ENCODE measurements at regions not wholly inside any gene's neighbourhood (a gene's known extent, or its start where the extent isn't known, plus 50 kb on each side); places are given as distances from the start of the nearest gene placed in this dataset.

DNA sequence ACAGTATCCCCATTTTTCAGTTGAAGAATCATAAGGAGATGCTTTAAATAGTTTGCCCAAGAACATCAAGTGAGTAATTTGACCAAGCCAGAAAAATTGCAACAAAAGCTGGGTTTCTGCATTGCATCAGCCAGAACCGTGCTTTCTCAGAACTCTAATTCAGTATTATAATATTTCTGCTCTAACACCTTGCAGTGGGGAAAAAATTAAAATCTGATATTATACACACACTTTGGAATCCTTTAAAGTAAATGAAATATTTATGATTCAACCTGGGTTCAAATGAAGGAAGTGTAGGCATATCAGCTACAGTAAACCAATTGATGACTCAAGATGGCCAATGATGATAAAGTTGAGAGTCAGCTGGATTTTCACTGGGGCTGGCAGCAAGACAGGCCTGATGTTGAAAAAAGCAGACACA lies 387.6 kb upstream of the ZFP42 start:
- Mint-ChIP-seq H3K27me3 (ENCODE audit: low read depth in 3 of 3) (peaks cover 0 to 4% (median 0%) of the 10 kb centered on the region in 3 donors), H3K4me1 (no peaks in the 10 kb centered on the region), H3K27ac (peak overlapping the region in 1 of 7 donors; percentile 23), H3K36me3 (no peaks in the 10 kb centered on the region), H3K4me3 (no peak overlapping the region), H3K9me3 (peaks cover 0 to 2% (median 0%) of the 10 kb centered on the region in 7 donors)
- TF ChIP-seq CTCF (IDR thresholded peaks at IDR 0.05) = no peak
- Histone ChIP-seq H3K79me2 (ENCODE audit: insufficient read depth, low read length) (no peaks in the 10 kb centered on the region), H2AFZ (ENCODE audit: insufficient read depth, low read depth, low read length, poor library complexity, severe bottlenecking) (no peak overlapping the region), H3K4me3 (replicated peaks in 1 of 3; ENCODE audit: low read depth in 2 of 3, low read length in 3 of 3) (no peak overlapping the region), H3K27ac (ENCODE audit: low read depth in 1 of 2, low read length in 2 of 2) (no peak overlapping the region), H3K4me1 (ENCODE audit: control insufficient read depth in 1 of 2, insufficient read depth in 2 of 2, low read length in 2 of 2) (no peaks in the 10 kb centered on the region), H4K20me1 (ENCODE audit: insufficient read depth, low read length) (no peaks in the 10 kb centered on the region), H3K9me3 (replicated peaks in 1 of 2; ENCODE audit: control insufficient read depth in 1 of 2, insufficient read depth in 1 of 2, low read length in 2 of 2) (no peaks in the 10 kb centered on the region), H3K9ac (ENCODE audit: insufficient read depth, low read length, poor library complexity, severe bottlenecking) (no peak overlapping the region), H3K27me3 (ENCODE audit: control insufficient read depth in 2 of 2, insufficient read depth in 2 of 2, low read length in 2 of 2) (no peaks in the 10 kb centered on the region), H3K36me3 (replicated peaks in 1 of 2; ENCODE audit: control insufficient read depth in 1 of 2, insufficient read depth in 2 of 2, low read length in 2 of 2) (no peaks in the 10 kb centered on the region), H3K4me2 (replicated peaks; ENCODE audit: extremely low read depth, low read length, poor library complexity, severe bottlenecking) (no peak overlapping the region)
- intact Hi-C loops (cut with micrococcal nuclease) = no loop called here
- DNase-seq = no peak
- no CpG with 5 or more reads among the region's 1 CpG for WGBS (ENCODE audit: insufficient coverage)

DNA sequence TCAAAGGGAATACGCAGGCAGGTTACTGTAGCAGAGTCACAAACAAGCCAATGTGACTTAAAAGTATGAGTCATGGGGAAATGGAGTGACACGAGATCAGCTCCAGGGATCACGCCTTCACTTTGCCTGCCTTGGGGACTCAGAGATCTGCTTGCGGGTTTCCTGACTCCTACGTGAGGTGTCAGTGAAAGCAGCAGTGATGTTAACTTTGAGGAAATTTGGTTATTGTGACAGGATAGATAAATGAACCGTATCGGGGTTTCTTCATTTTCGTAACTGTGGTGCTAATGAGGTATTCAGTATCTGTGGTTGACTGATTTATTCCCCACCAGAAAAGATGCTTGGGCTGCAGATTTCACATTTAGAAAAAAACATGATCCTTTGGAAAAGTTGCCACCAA lies 383.3 kb upstream of the ZFP42 start:
- intact Hi-C loops (cut with micrococcal nuclease) = no loop called here
- H3K36me3 ChIP-seq (replicated peaks in 1 of 2; ENCODE audit: control insufficient read depth in 1 of 2, insufficient read depth in 2 of 2, low read length in 2 of 2) = no peaks in the 10 kb centered on the region

More for the DNA sequence above, 383.3 kb upstream of the ZFP42 start:
- Histone ChIP-seq H2AFZ (ENCODE audit: insufficient read depth, low read depth, low read length, poor library complexity, severe bottlenecking) (no peak overlapping the region), H3K27me3 (ENCODE audit: control insufficient read depth in 2 of 2, insufficient read depth in 2 of 2, low read length in 2 of 2) (no peaks in the 10 kb centered on the region), H3K4me1 (ENCODE audit: control insufficient read depth in 1 of 2, insufficient read depth in 2 of 2, low read length in 2 of 2) (no peaks in the 10 kb centered on the region), H3K4me2 (replicated peaks; ENCODE audit: extremely low read depth, low read length, poor library complexity, severe bottlenecking) (no peak overlapping the region), H3K79me2 (ENCODE audit: insufficient read depth, low read length) (no peaks in the 10 kb centered on the region), H3K9me3 (replicated peaks in 1 of 2; ENCODE audit: control insufficient read depth in 1 of 2, insufficient read depth in 1 of 2, low read length in 2 of 2) (no peaks in the 10 kb centered on the region), H3K4me3 (replicated peaks in 1 of 3; ENCODE audit: low read depth in 2 of 3, low read length in 3 of 3) (no peak overlapping the region), H3K27ac (ENCODE audit: low read depth in 1 of 2, low read length in 2 of 2) (no peak overlapping the region), H3K9ac (ENCODE audit: insufficient read depth, low read length, poor library complexity, severe bottlenecking) (no peak overlapping the region), H4K20me1 (ENCODE audit: insufficient read depth, low read length) (no peaks in the 10 kb centered on the region)
- no peak for TF ChIP-seq CTCF (IDR thresholded peaks at IDR 0.05)
- Mint-ChIP-seq H3K4me3 (no peak overlapping the region), H3K9me3 (peaks cover 0 to 2% (median 0%) of the 10 kb centered on the region in 7 donors), H3K27me3 (ENCODE audit: low read depth in 3 of 3) (peaks cover 0 to 2% (median 0%) of the 10 kb centered on the region in 3 donors), H3K4me1 (no peaks in the 10 kb centered on the region), H3K27ac (no peak overlapping the region), H3K36me3 (no peaks in the 10 kb centered on the region)
- WGBS (ENCODE audit: insufficient coverage) = 79% methylated on average over 4 of the region's 8 CpGs
- no peak for DNase-seq
